ENCODE measurements at regions not wholly inside any gene's neighbourhood (a gene's known extent, or its start where the extent isn't known, plus 50 kb on each side); places are given as distances from the start of the nearest gene placed in this dataset.

DNA sequence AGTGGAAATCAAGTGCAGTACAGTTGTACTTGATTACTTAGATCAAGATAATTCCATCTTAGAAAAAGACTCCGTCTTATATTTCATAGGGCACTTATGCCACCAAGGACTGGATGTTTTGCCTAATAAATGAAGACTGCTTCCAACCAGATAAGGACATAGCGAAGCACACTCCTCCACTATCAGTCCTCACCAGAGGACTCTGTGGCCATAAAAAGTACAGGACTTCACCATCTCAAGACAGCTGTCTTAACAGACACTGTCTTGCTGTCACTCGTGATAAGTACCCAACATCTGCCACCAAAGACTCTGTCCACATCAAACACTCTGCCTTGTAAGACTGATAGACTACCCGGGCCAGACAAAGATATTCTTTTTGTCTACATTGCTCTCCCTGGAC, 352.0 kb downstream of the TRAM1L1 start:
- DNase-seq (ENCODE audit: low read depth in 1 of 2, low spot score in 1 of 2) = no peak
- Histone ChIP-seq H3K27ac (replicated peaks) (no peak overlapping the region), H3K4me3 (replicated peaks; ENCODE audit: insufficient read depth, low read length) (no peak overlapping the region), H3K27me3 (ENCODE audit: insufficient read depth, poor library complexity, severe bottlenecking) (no peaks in the 10 kb centered on the region)
- no peak for TF ChIP-seq SPI1 (IDR thresholded peaks at IDR 0.05; ENCODE audit: borderline replicate concordance, low read depth)
- TF ChIP-seq REST (IDR thresholded peaks at IDR 0.05; ENCODE audit: insufficient replicate concordance, low read depth) = no peak
- no peak for TF ChIP-seq POLR2AphosphoS5 (IDR thresholded peaks at IDR 0.05; ENCODE audit: low read depth)
- no peak for TF ChIP-seq GABPA (IDR thresholded peaks at IDR 0.05; ENCODE audit: low read depth)
- TF ChIP-seq, protein P1, sequence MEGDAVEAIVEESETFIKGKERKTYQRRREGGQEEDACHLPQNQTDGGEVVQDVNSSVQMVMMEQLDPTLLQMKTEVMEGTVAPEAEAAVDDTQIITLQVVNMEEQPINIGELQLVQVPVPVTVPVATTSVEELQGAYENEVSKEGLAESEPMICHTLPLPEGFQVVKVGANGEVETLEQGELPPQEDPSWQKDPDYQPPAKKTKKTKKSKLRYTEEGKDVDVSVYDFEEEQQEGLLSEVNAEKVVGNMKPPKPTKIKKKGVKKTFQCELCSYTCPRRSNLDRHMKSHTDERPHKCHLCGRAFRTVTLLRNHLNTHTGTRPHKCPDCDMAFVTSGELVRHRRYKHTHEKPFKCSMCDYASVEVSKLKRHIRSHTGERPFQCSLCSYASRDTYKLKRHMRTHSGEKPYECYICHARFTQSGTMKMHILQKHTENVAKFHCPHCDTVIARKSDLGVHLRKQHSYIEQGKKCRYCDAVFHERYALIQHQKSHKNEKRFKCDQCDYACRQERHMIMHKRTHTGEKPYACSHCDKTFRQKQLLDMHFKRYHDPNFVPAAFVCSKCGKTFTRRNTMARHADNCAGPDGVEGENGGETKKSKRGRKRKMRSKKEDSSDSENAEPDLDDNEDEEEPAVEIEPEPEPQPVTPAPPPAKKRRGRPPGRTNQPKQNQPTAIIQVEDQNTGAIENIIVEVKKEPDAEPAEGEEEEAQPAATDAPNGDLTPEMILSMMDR (IDR thresholded peaks at IDR 0.05; ENCODE audit: insufficient read depth, low read length) = no peak

GRCh38 chr4:116726523-116726922, 358.9 kb downstream of the TRAM1L1 start:
- TF ChIP-seq REST (IDR thresholded peaks at IDR 0.05; ENCODE audit: insufficient replicate concordance, low read depth) = no peak
- TF ChIP-seq POLR2AphosphoS5 (IDR thresholded peaks at IDR 0.05; ENCODE audit: low read depth) = no peak
- TF ChIP-seq, protein P1 (IDR thresholded peaks at IDR 0.05; ENCODE audit: insufficient read depth, low read length) = no peak
- TF ChIP-seq GABPA (IDR thresholded peaks at IDR 0.05; ENCODE audit: low read depth) = no peak
- no peak for TF ChIP-seq SPI1 (IDR thresholded peaks at IDR 0.05; ENCODE audit: borderline replicate concordance, low read depth)
- no peak overlapping the region for H3K4me3 ChIP-seq (replicated peaks; ENCODE audit: insufficient read depth, low read length)
- no peak overlapping the region for H3K27ac ChIP-seq (replicated peaks)
- DNase-seq (ENCODE audit: low read depth in 1 of 2, low spot score in 1 of 2) = no peak
- no peaks in the 10 kb centered on the region for H3K27me3 ChIP-seq (ENCODE audit: insufficient read depth, poor library complexity, severe bottlenecking)

GRCh38 chr4:116724249-116724648, 361.1 kb downstream of the TRAM1L1 start:
- no peak overlapping the region for H3K27ac ChIP-seq (replicated peaks)
- TF ChIP-seq GABPA (IDR thresholded peaks at IDR 0.05; ENCODE audit: low read depth) = no peak
- no peaks in the 10 kb centered on the region for H3K27me3 ChIP-seq (ENCODE audit: insufficient read depth, poor library complexity, severe bottlenecking)
- H3K4me3 ChIP-seq (replicated peaks; ENCODE audit: insufficient read depth, low read length) = no peak overlapping the region
- DNase-seq (ENCODE audit: low read depth in 1 of 2, low spot score in 1 of 2) = no peak

GRCh38 chr4:116705466-116705865, 379.9 kb downstream of the TRAM1L1 start:
- DNase-seq (ENCODE audit: low read depth in 1 of 2, low spot score in 1 of 2) = no peak
- H3K27me3 ChIP-seq (ENCODE audit: insufficient read depth, poor library complexity, severe bottlenecking) = no peaks in the 10 kb centered on the region
- TF ChIP-seq GABPA (IDR thresholded peaks at IDR 0.05; ENCODE audit: low read depth) = no peak
- no peak for TF ChIP-seq REST (IDR thresholded peaks at IDR 0.05; ENCODE audit: insufficient replicate concordance, low read depth)
- TF ChIP-seq POLR2AphosphoS5 (IDR thresholded peaks at IDR 0.05; ENCODE audit: low read depth) = no peak
- no peak for TF ChIP-seq SPI1 (IDR thresholded peaks at IDR 0.05; ENCODE audit: borderline replicate concordance, low read depth)
- TF ChIP-seq, protein P1 (IDR thresholded peaks at IDR 0.05; ENCODE audit: insufficient read depth, low read length) = no peak
- no peak overlapping the region for H3K4me3 ChIP-seq (replicated peaks; ENCODE audit: insufficient read depth, low read length)
- no peak overlapping the region for H3K27ac ChIP-seq (replicated peaks)

Measured in HL-60 (cell line).